HepG2 (cell line): ENCODE measurements at regions not wholly inside any gene's neighbourhood (a gene's known extent, or its start where the extent isn't known, plus 50 kb on each side); places are given as distances from the start of the nearest gene placed in this dataset.

Experiments used
- AHDC1 ChIP-seq: sonication (generic); formaldehyde crosslinking; IDR thresholded peaks from 2 replicates; pipeline ENCODE4 v1.5.1; 2020; ENCODE audit warnings: mild to moderate bottlenecking, missing genetic modification reagents, borderline replicate concordance
- AKNA ChIP-seq: sonication (generic); formaldehyde crosslinking; IDR thresholded peaks from 2 replicates; pipeline ENCODE4 v1.4.0; 2020; ENCODE audit warnings: missing genetic modification reagents, borderline replicate concordance
- DNMT1 ChIP-seq: sonication (generic); formaldehyde crosslinking; IDR thresholded peaks from 2 replicates; pipeline ENCODE4 v1.5.1; 2020; ENCODE audit warnings: mild to moderate bottlenecking, missing genetic modification reagents
- ERF ChIP-seq: IDR thresholded peaks from 2 replicates; pipeline ENCODE4 v1.6.1; 2018; ENCODE audit warnings: missing biosample characterization, missing genetic modification reagents
- ETV5 ChIP-seq: IDR thresholded peaks from 2 replicates; pipeline ENCODE4 v1.6.1; 2018; ENCODE audit warnings: missing biosample characterization, missing genetic modification reagents, inconsistent platforms, borderline replicate concordance
- MEIS1 ChIP-seq: sonication (generic); formaldehyde crosslinking; IDR thresholded peaks from 2 replicates; pipeline ENCODE4 v1.9.0; 2021; ENCODE audit warnings: mild to moderate bottlenecking, missing genetic modification reagents, moderate library complexity, borderline replicate concordance
- SKI ChIP-seq: fragments of 450-650 bp; IDR thresholded peaks from one replicate; pipeline ENCODE4 v1.6.1; 2018; ENCODE audit warnings: mild to moderate bottlenecking; ENCODE audit not compliant: partially characterized antibody
- SNAI1 ChIP-seq: sonication (generic); formaldehyde crosslinking; IDR thresholded peaks from 2 replicates; pipeline ENCODE4 v1.5.0; 2020; ENCODE audit warnings: mild to moderate bottlenecking, missing genetic modification reagents, borderline replicate concordance
- ZKSCAN1 ChIP-seq: fragments of 150-350 bp; IDR thresholded peaks from 2 replicates; pipeline ENCODE4 v1.6.1; 2014; ENCODE audit warnings: low read length
- ZNF24 ChIP-seq: fragments of 450-650 bp; IDR thresholded peaks from 2 replicates; pipeline ENCODE4 v1.6.1; 2017; ENCODE audit warnings: antibody characterized with exemption, mild to moderate bottlenecking
- ZNF292 ChIP-seq: sonication (generic); formaldehyde crosslinking; IDR thresholded peaks from 2 replicates; pipeline ENCODE4 v1.8.1; 2022; ENCODE audit warnings: mild to moderate bottlenecking, low read depth, missing genetic modification reagents, borderline replicate concordance
- ZNF530 ChIP-seq: sonication (generic); formaldehyde crosslinking; IDR thresholded peaks from 2 replicates; pipeline ENCODE4 v1.5.0; 2020; ENCODE audit warnings: low read depth, mild to moderate bottlenecking, missing genetic modification reagents
- ZNF629 ChIP-seq: sonication (generic); formaldehyde crosslinking; conservative IDR thresholded peaks from 2 replicates; pipeline ENCODE4 v1.5.0; 2020; ENCODE audit warnings: missing genetic modification reagents
- ZNF674 ChIP-seq: sonication (generic); formaldehyde crosslinking; IDR thresholded peaks from 2 replicates; pipeline ENCODE4 v1.5.0; 2020; ENCODE audit warnings: low read depth, mild to moderate bottlenecking, missing genetic modification reagents
- ZNF687 ChIP-seq: sonication (generic); formaldehyde crosslinking; IDR thresholded peaks from 2 replicates; pipeline ENCODE4 v1.5.1; 2020; ENCODE audit warnings: mild to moderate bottlenecking, missing genetic modification reagents, moderate library complexity
- ZNF720 ChIP-seq: sonication (generic); formaldehyde crosslinking; IDR thresholded peaks from 2 replicates; pipeline ENCODE4 v1.4.0; 2020; ENCODE audit warnings: missing genetic modification reagents
- ZNF772 ChIP-seq: sonication (generic); formaldehyde crosslinking; IDR thresholded peaks from 2 replicates; pipeline ENCODE4 v1.5.0; 2020; ENCODE audit warnings: mild to moderate bottlenecking, missing genetic modification reagents

GRCh38 chr1:53405737-53406136 is 53.5 kb upstream of the DMRTB1 start (continued):
- no peak for TF ChIP-seq ZNF687 (CRISPR knock-in tag)
- no peak for TF ChIP-seq AHDC1 (CRISPR knock-in tag)
- no peak for TF ChIP-seq ZNF720 (CRISPR knock-in tag)
- TF ChIP-seq ZNF530 (CRISPR knock-in tag), result no peak
- no peak for TF ChIP-seq ZNF629 (CRISPR knock-in tag)
- TF ChIP-seq MEIS1 (CRISPR knock-in tag), result no peak
- TF ChIP-seq DNMT1 (CRISPR knock-in tag), result no peak
- TF ChIP-seq ZNF772, result no peak
- no peak for TF ChIP-seq ZNF24
- TF ChIP-seq ZNF674 (CRISPR knock-in tag), result no peak
- TF ChIP-seq AKNA (CRISPR knock-in tag), result no peak
- TF ChIP-seq SKI, result no peak
- TF ChIP-seq SNAI1 (CRISPR knock-in tag), result no peak
- no peak for TF ChIP-seq ZKSCAN1
- TF ChIP-seq ERF (CRISPR knock-in tag), result no peak
- no peak for TF ChIP-seq ZNF292 (CRISPR knock-in tag)
- no peak for TF ChIP-seq ETV5
